GM23338 (cell line): ENCODE measurements at regions not wholly inside any gene's neighbourhood (a gene's known extent, or its start where the extent isn't known, plus 50 kb on each side); places are given as distances from the start of the nearest gene placed in this dataset.

Experiments
- ATAC-seq: fragments of 200-7000 bp; cut with Tn5 transposase; 3 replicates; pipeline ENCODE4 v1.9.1; 2020
- DNase-seq: peaks from one replicate; pipeline ENCODE4 v3.0.0-alpha.2; 2015; ENCODE audit warnings: low spot score
- H2AFZ ChIP-seq: fragments of 200-600 bp; sonication (generic); 2 replicates; pipeline ENCODE4 v1.8.0; 2016; ENCODE audit warnings: antibody characterized with exemption, mild to moderate bottlenecking, moderate library complexity
- H3F3A ChIP-seq: fragments of 200-600 bp; sonication (generic); replicated peaks from 2 replicates; pipeline ENCODE4 v1.8.0; 2017; ENCODE audit warnings: antibody characterized with exemption, mixed run types, low read depth
- H3K27ac ChIP-seq: fragments of 200-600 bp; sonication (generic); 2 replicates; pipeline ENCODE4 v1.6.1; 2016; ENCODE audit warnings: low read depth
- H3K27me3 ChIP-seq: fragments of 200-600 bp; sonication (generic); 2 replicates; pipeline ENCODE4 v1.8.0; 2016; ENCODE audit warnings: mild to moderate bottlenecking, mixed run types, moderate library complexity; ENCODE audit not compliant: insufficient read depth
- H3K36me3 ChIP-seq: fragments of 200-600 bp; sonication (generic); 2 replicates; pipeline ENCODE4 v1.8.0; 2016; ENCODE audit warnings: mild to moderate bottlenecking; ENCODE audit not compliant: insufficient read depth
- H3K4me1 ChIP-seq: fragments of 200-600 bp; sonication (generic); 2 replicates; pipeline ENCODE4 v1.8.0; 2016; ENCODE audit warnings: mild to moderate bottlenecking, moderate library complexity; ENCODE audit not compliant: insufficient read depth
- H3K4me2 ChIP-seq: fragments of 200-600 bp; sonication (generic); 2 replicates; pipeline ENCODE4 v1.7.1; 2017; ENCODE audit warnings: mixed run types
- H3K4me3 ChIP-seq: fragments of 200-600 bp; sonication (generic); 2 replicates; pipeline ENCODE4 v1.6.1; 2016; ENCODE audit warnings: mixed run types
- H3K79me2 ChIP-seq: fragments of 200-600 bp; sonication (generic); replicated peaks from 2 replicates; pipeline ENCODE4 v1.8.0; 2017; ENCODE audit warnings: mild to moderate bottlenecking; ENCODE audit not compliant: insufficient read depth
- H3K9me2 ChIP-seq: fragments of 200-600 bp; sonication (generic); 2 replicates; pipeline ENCODE4 v1.8.0; 2017; ENCODE audit not compliant: insufficient read depth
- H4K20me1 ChIP-seq: fragments of 200-600 bp; sonication (generic); replicated peaks from 2 replicates; pipeline ENCODE4 v1.8.0; 2017; ENCODE audit warnings: mild to moderate bottlenecking; ENCODE audit not compliant: insufficient read depth
- H3K27ac Mint-ChIP-seq: 2 replicates; pipeline ENCODE4 v1.8.0; 2020; ENCODE audit warnings: inconsistent platforms, mild to moderate bottlenecking, moderate library complexity, mixed read lengths
- H3K27me3 Mint-ChIP-seq: 3 replicates; pipeline ENCODE4 v1.8.0; 2022; ENCODE audit warnings: low read depth, mild to moderate bottlenecking, moderate library complexity, mixed read lengths, inconsistent platforms; ENCODE audit not compliant: insufficient read depth, poor library complexity
- H3K36me3 Mint-ChIP-seq: 3 replicates; pipeline ENCODE4 v1.8.0; 2021; ENCODE audit warnings: low read depth, mild to moderate bottlenecking, inconsistent platforms, moderate library complexity, mixed read lengths
- H3K4me1 Mint-ChIP-seq: 3 replicates; pipeline ENCODE4 v1.8.0; 2020; ENCODE audit warnings: mild to moderate bottlenecking, inconsistent platforms, mixed read lengths
- H3K4me3 Mint-ChIP-seq: 3 replicates; pipeline ENCODE4 v1.8.0; 2021; ENCODE audit warnings: moderate library complexity, mild to moderate bottlenecking, inconsistent platforms, mixed read lengths
- H3K9me3 Mint-ChIP-seq: 3 replicates; pipeline ENCODE4 v1.8.0; 2020; ENCODE audit warnings: moderate library complexity, mild to moderate bottlenecking, inconsistent platforms, mixed read lengths
- CREB1 ChIP-seq: fragments of 250-450 bp; sonication (Bioruptor Pico); IDR thresholded peaks from 2 replicates; pipeline ENCODE4 v1.5.0; 2020; ENCODE audit warnings: low read depth, mild to moderate bottlenecking, moderate library complexity
- EZH2 ChIP-seq: fragments of 200-600 bp; sonication (generic); IDR thresholded peaks from one replicate; pipeline ENCODE4 v1.8.0; 2017; ENCODE audit warnings: antibody characterized with exemption, mild to moderate bottlenecking, low read depth; ENCODE audit not compliant: unreplicated experiment
- EZH2phosphoT487 ChIP-seq: fragments of 200-600 bp; sonication (generic); IDR thresholded peaks from one replicate; pipeline ENCODE4 v1.8.1; 2018; ENCODE audit warnings: antibody characterized with exemption; ENCODE audit not compliant: unreplicated experiment
- JUNB ChIP-seq: IDR thresholded peaks from one replicate; pipeline ENCODE4 v1.6.1; 2016; ENCODE audit warnings: antibody characterized with exemption; ENCODE audit not compliant: unreplicated experiment
- NANOG ChIP-seq: IDR thresholded peaks from 2 replicates; pipeline ENCODE4 v1.6.1; 2016; ENCODE audit warnings: antibody characterized with exemption, borderline replicate concordance
- POLR2AphosphoS5 ChIP-seq: IDR thresholded peaks from 2 replicates; pipeline ENCODE4 v1.6.1; 2016; ENCODE audit warnings: antibody characterized with exemption, low read depth
- ZNF114 ChIP-seq: fragments of 250-450 bp; sonication (Bioruptor Pico); IDR thresholded peaks from 2 replicates; pipeline ENCODE4 v1.5.0; 2020; ENCODE audit warnings: mild to moderate bottlenecking, moderate library complexity
- ZNF331 ChIP-seq: fragments of 250-450 bp; sonication (Bioruptor Pico); IDR thresholded peaks from 2 replicates; pipeline ENCODE4 v1.5.0; 2020; ENCODE audit warnings: low read depth, mild to moderate bottlenecking, moderate library complexity
- TF ChIP-seq, protein P1 (sequence below): fragments of 250-450 bp; sonication (Bioruptor Pico); IDR thresholded peaks from 2 replicates; pipeline ENCODE4 v1.5.0; 2020; ENCODE audit warnings: mild to moderate bottlenecking, moderate library complexity
- TF ChIP-seq, protein P2 (sequence below), 2 experiments: fragments of 200-600 bp in 1 of 2; sonication (generic) in 1 of 2; conservative IDR thresholded peaks; 2 replicates each; pipeline versions ENCODE4 v1.5.1 to v1.6.1; 2016 to 2017; ENCODE audit warnings: antibody characterized with exemption in 2 of 2, low read depth in 2 of 2, mild to moderate bottlenecking in 2 of 2, moderate library complexity in 1 of 2
- TF ChIP-seq, protein P3 (sequence below): IDR thresholded peaks from 2 replicates; pipeline ENCODE4 v1.6.1; 2016; ENCODE audit warnings: antibody characterized with exemption

DNA sequence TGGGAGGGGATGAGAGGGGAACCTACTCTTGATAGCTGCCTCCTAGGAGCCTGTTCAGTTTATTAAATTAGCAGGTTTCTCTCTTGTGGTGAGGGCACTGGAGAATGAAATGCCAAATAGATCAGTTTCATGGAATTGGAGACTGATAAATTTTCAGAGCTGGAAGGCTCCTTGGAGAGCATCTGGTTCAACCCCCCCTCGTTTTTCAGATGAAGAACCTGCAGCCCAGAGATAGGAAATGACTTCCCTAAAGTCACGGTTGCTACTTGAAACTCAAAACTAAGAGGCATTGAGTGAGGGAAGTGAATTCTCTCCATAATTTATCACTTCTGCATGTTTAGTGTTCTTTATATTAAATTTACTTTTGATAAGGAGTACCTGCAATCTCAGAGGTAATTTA is 366.0 kb upstream of the CCL2 start (continued):
- TF ChIP-seq POLR2AphosphoS5 = no peak
- no peak for TF ChIP-seq JUNB
- TF ChIP-seq NANOG = no peak
- no peak for TF ChIP-seq ZNF331
- no peak for TF ChIP-seq ZNF114 (CRISPR knock-in tag)
- TF ChIP-seq, protein P1, sequence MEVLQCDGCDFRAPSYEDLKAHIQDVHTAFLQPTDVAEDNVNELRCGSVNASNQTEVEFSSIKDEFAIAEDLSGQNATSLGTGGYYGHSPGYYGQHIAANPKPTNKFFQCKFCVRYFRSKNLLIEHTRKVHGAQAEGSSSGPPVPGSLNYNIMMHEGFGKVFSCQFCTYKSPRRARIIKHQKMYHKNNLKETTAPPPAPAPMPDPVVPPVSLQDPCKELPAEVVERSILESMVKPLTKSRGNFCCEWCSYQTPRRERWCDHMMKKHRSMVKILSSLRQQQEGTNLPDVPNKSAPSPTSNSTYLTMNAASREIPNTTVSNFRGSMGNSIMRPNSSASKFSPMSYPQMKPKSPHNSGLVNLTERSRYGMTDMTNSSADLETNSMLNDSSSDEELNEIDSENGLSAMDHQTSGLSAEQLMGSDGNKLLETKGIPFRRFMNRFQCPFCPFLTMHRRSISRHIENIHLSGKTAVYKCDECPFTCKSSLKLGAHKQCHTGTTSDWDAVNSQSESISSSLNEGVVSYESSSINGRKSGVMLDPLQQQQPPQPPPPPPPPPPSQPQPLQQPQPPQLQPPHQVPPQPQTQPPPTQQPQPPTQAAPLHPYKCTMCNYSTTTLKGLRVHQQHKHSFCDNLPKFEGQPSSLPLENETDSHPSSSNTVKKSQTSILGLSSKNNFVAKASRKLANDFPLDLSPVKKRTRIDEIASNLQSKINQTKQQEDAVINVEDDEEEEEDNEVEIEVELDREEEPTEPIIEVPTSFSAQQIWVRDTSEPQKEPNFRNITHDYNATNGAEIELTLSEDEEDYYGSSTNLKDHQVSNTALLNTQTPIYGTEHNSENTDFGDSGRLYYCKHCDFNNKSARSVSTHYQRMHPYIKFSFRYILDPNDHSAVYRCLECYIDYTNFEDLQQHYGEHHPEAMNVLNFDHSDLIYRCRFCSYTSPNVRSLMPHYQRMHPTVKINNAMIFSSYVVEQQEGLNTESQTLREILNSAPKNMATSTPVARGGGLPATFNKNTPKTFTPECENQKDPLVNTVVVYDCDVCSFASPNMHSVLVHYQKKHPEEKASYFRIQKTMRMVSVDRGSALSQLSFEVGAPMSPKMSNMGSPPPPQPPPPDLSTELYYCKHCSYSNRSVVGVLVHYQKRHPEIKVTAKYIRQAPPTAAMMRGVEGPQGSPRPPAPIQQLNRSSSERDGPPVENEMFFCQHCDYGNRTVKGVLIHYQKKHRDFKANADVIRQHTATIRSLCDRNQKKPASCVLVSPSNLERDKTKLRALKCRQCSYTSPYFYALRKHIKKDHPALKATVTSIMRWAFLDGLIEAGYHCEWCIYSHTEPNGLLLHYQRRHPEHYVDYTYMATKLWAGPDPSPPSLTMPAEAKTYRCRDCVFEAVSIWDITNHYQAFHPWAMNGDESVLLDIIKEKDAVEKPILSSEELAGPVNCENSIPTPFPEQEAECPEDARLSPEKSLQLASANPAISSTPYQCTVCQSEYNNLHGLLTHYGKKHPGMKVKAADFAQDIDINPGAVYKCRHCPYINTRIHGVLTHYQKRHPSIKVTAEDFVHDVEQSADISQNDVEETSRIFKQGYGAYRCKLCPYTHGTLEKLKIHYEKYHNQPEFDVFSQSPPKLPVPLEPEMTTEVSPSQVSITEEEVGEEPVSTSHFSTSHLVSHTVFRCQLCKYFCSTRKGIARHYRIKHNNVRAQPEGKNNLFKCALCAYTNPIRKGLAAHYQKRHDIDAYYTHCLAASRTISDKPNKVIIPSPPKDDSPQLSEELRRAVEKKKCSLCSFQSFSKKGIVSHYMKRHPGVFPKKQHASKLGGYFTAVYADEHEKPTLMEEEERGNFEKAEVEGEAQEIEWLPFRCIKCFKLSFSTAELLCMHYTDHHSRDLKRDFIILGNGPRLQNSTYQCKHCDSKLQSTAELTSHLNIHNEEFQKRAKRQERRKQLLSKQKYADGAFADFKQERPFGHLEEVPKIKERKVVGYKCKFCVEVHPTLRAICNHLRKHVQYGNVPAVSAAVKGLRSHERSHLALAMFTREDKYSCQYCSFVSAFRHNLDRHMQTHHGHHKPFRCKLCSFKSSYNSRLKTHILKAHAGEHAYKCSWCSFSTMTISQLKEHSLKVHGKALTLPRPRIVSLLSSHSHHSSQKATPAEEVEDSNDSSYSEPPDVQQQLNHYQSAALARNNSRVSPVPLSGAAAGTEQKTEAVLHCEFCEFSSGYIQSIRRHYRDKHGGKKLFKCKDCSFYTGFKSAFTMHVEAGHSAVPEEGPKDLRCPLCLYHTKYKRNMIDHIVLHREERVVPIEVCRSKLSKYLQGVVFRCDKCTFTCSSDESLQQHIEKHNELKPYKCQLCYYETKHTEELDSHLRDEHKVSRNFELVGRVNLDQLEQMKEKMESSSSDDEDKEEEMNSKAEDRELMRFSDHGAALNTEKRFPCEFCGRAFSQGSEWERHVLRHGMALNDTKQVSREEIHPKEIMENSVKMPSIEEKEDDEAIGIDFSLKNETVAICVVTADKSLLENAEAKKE (CRISPR knock-in tag) = no peak
- TF ChIP-seq EZH2 = no peak
- no peak for TF ChIP-seq CREB1 (CRISPR knock-in tag)
- TF ChIP-seq EZH2phosphoT487 = no peak

DNA sequence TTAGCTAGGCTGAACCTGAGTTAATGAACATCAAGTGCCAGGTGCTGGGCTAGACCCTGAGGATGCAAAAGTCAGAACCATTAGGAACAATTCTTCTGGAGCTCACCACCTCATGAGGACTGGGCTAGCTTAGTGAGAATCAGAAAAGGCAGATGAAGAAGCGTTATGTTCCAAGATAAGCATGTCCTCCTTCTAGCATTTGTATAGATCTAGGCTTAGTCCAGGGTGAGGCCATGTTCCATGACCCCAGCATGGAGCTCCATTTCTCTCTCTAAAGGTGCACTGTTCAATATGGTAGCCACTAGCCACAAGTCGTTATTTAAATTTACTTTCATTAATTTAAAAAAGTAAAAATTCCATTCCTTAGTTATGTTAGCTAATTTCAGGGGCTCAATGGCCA is 365.3 kb upstream of the CCL2 start:
- no peak overlapping the region for H3K4me3 Mint-ChIP-seq
- H3K27me3 Mint-ChIP-seq = no peaks in the 10 kb centered on the region
- H3K36me3 Mint-ChIP-seq = no peaks in the 10 kb centered on the region
- H3K4me2 ChIP-seq = no peak overlapping the region
- no peaks in the 10 kb centered on the region for H3K4me1 ChIP-seq
- no peaks in the 10 kb centered on the region for H4K20me1 ChIP-seq
- H3K79me2 ChIP-seq = no peaks in the 10 kb centered on the region
- H3F3A ChIP-seq = no peaks in the 10 kb centered on the region
- H3K4me1 Mint-ChIP-seq = peaks cover 7% of the 10 kb centered on the region; the same call in 2 of the 3 replicates
- ATAC-seq = no peak
- H2AFZ ChIP-seq = no peak overlapping the region
- H3K9me3 Mint-ChIP-seq = no peaks in the 10 kb centered on the region
- H3K27ac ChIP-seq = no peak overlapping the region
- no peaks in the 10 kb centered on the region for H3K36me3 ChIP-seq
- H3K27me3 ChIP-seq = no peaks in the 10 kb centered on the region
- no peak for DNase-seq
- no peak overlapping the region for H3K4me3 ChIP-seq
- no peaks in the 10 kb centered on the region; the same call in none of the 2 replicates for H3K9me2 ChIP-seq
- no peak overlapping the region for H3K27ac Mint-ChIP-seq
- TF ChIP-seq, protein P2, sequence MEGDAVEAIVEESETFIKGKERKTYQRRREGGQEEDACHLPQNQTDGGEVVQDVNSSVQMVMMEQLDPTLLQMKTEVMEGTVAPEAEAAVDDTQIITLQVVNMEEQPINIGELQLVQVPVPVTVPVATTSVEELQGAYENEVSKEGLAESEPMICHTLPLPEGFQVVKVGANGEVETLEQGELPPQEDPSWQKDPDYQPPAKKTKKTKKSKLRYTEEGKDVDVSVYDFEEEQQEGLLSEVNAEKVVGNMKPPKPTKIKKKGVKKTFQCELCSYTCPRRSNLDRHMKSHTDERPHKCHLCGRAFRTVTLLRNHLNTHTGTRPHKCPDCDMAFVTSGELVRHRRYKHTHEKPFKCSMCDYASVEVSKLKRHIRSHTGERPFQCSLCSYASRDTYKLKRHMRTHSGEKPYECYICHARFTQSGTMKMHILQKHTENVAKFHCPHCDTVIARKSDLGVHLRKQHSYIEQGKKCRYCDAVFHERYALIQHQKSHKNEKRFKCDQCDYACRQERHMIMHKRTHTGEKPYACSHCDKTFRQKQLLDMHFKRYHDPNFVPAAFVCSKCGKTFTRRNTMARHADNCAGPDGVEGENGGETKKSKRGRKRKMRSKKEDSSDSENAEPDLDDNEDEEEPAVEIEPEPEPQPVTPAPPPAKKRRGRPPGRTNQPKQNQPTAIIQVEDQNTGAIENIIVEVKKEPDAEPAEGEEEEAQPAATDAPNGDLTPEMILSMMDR (conservative IDR thresholded peaks at IDR 0.05; ENCODE audit: low read depth in 2 of 2) = no peak
- TF ChIP-seq POLR2AphosphoS5 (no peak), EZH2 (no peak)
- TF ChIP-seq, protein P3, sequence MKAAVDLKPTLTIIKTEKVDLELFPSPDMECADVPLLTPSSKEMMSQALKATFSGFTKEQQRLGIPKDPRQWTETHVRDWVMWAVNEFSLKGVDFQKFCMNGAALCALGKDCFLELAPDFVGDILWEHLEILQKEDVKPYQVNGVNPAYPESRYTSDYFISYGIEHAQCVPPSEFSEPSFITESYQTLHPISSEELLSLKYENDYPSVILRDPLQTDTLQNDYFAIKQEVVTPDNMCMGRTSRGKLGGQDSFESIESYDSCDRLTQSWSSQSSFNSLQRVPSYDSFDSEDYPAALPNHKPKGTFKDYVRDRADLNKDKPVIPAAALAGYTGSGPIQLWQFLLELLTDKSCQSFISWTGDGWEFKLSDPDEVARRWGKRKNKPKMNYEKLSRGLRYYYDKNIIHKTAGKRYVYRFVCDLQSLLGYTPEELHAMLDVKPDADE = no peak
